Ascending aorta (tissue), 2 donors: ENCODE measurements at regions not wholly inside any gene's neighbourhood (a gene's known extent, or its start where the extent isn't known, plus 50 kb on each side); places are given as distances from the start of the nearest gene placed in this dataset.

Experiments
- DNase-seq, 2 donors: peaks; one replicate each; pipeline ENCODE4 v3.0.0-alpha.2; 2019; ENCODE audit warnings: low spot score in 2 of 2
- H3K27ac ChIP-seq, 2 donors: fragments of 200-600 bp; sonication (generic); one replicate each; pipeline ENCODE4 v1.5.1; 2016 to 2017; ENCODE audit warnings: mild to moderate bottlenecking in 1 of 2
- H3K27me3 ChIP-seq: fragments of 200-600 bp; sonication (generic); one replicate; pipeline ENCODE4 v1.5.1; 2017
- H3K36me3 ChIP-seq, 2 donors: fragments of 200-600 bp; sonication (generic); one replicate each; pipeline ENCODE4 v1.5.1; 2016
- H3K4me1 ChIP-seq, 2 donors: fragments of 200-600 bp; sonication (generic); one replicate each; pipeline ENCODE4 v1.5.1; 2016 to 2017; ENCODE audit warnings: mild to moderate bottlenecking in 1 of 2
- H3K4me3 ChIP-seq, 2 donors: fragments of 200-600 bp; sonication (generic); one replicate each; pipeline ENCODE4 v1.5.1; 2016 to 2017; ENCODE audit warnings: mild to moderate bottlenecking in 1 of 2
- H3K9me3 ChIP-seq, 2 donors: fragments of 200-600 bp; sonication (generic); one replicate each; pipeline ENCODE4 v1.5.1; 2016
- CTCF ChIP-seq, 3 experiments: fragments of 200-600 bp in 2 of 3; fragments of 450-650 bp in 1 of 3; sonication (generic) in 2 of 3; IDR thresholded peaks; one replicate each; pipeline ENCODE4 v1.5.1; 2016 to 2019; ENCODE audit warnings: antibody characterized with exemption in 3 of 3, mild to moderate bottlenecking in 1 of 3, moderate library complexity in 1 of 3
- intact Hi-C: fragments of 100-400 bp; cut with DNase I; formaldehyde crosslinking; loops from one replicate; pipeline ENCODE4 v1.15.1; 2023

GRCh38 chr5:93893075-93893474 is 151.7 kb upstream of the POU5F2 start:
- TF ChIP-seq CTCF (IDR thresholded peaks at IDR 0.05): no peak
- no peaks in the 10 kb centered on the region for H3K4me1 ChIP-seq
- intact Hi-C loops: no loop called here
- no peaks in the 10 kb centered on the region for H3K27me3 ChIP-seq
- no peak overlapping the region for H3K27ac ChIP-seq
- DNase-seq: no peak
- no peaks in the 10 kb centered on the region for H3K36me3 ChIP-seq
- no peaks in the 10 kb centered on the region for H3K9me3 ChIP-seq
- H3K4me3 ChIP-seq: no peak overlapping the region

GRCh38 chr5:93892481-93892880 is 151.1 kb upstream of the POU5F2 start:
- no peak overlapping the region for H3K4me3 ChIP-seq
- H3K36me3 ChIP-seq: no peaks in the 10 kb centered on the region
- TF ChIP-seq CTCF (IDR thresholded peaks at IDR 0.05): no peak
- H3K9me3 ChIP-seq: no peaks in the 10 kb centered on the region
- intact Hi-C loops: no loop called here
- H3K4me1 ChIP-seq: no peaks in the 10 kb centered on the region
- no peaks in the 10 kb centered on the region for H3K27me3 ChIP-seq
- no peak overlapping the region for H3K27ac ChIP-seq
- no peak for DNase-seq

GRCh38 chr5:93891491-93892480 is 150.4 kb upstream of the POU5F2 start:
- H3K27ac ChIP-seq: no peak overlapping the region
- H3K27me3 ChIP-seq: no peaks in the 10 kb centered on the region
- no peak for DNase-seq
- no peaks in the 10 kb centered on the region for H3K4me1 ChIP-seq
- H3K9me3 ChIP-seq: no peaks in the 10 kb centered on the region
- H3K36me3 ChIP-seq: no peaks in the 10 kb centered on the region
- intact Hi-C loops: no loop called here
- no peak for TF ChIP-seq CTCF (IDR thresholded peaks at IDR 0.05)
- H3K4me3 ChIP-seq: no peak overlapping the region

- DNase-seq: no peak
- Histone ChIP-seq H3K36me3 (no peaks in the 10 kb centered on the region), H3K27me3 (no peaks in the 10 kb centered on the region), H3K27ac (no peak overlapping the region), H3K4me3 (no peak overlapping the region), H3K4me1 (no peaks in the 10 kb centered on the region), H3K9me3 (no peaks in the 10 kb centered on the region)
- TF ChIP-seq CTCF (IDR thresholded peaks at IDR 0.05): no peak
- intact Hi-C loops: no loop called here
Measured at GRCh38 chr5:93890657-93891056, 149.3 kb upstream of the POU5F2 start.

- Histone ChIP-seq H3K4me1 (no peaks in the 10 kb centered on the region), H3K27ac (no peak overlapping the region), H3K4me3 (no peak overlapping the region), H3K9me3 (no peaks in the 10 kb centered on the region), H3K27me3 (no peaks in the 10 kb centered on the region), H3K36me3 (no peaks in the 10 kb centered on the region)
- TF ChIP-seq CTCF (IDR thresholded peaks at IDR 0.05): no peak
- intact Hi-C loops: no loop called here
- DNase-seq: no peak
Measured at GRCh38 chr5:93887678-93888077, 146.3 kb upstream of the POU5F2 start.
